HepG2 (cell line): ENCODE measurements at regions not wholly inside any gene's neighbourhood (a gene's known extent, or its start where the extent isn't known, plus 50 kb on each side); places are given as distances from the start of the nearest gene placed in this dataset.

Experiments used
- ATAC-seq: fragments of 200-7000 bp; cut with Tn5 transposase; 3 replicates; pipeline ENCODE4 v1.9.1; 2020; ENCODE audit warnings: mild to moderate bottlenecking, moderate library complexity
- BruUV-seq: library from RNA; stranded (reverse); fragments of 400-500 nt; replicated peaks from 2 replicates; lab custom pipeline; 2021; lab: Mats Ljungman, UMichigan
- CTCF ChIA-PET: fragments of 300-600 bp; formaldehyde crosslinking; extraction: SDS; loops from one replicate; lab custom pipeline; 2021; ENCODE audit warnings: low total read pairs, inconsistent platforms, low intra/inter-chr PET ratio; lab: Yijun Ruan, JAX
- POLR2A ChIA-PET: fragments of 350-600 bp; sonication (Branson Sonifier 250); formaldehyde crosslinking; loops from one replicate; lab custom pipeline; 2020; ENCODE audit warnings: antibody characterized with exemption, inconsistent platforms; lab: Yijun Ruan, JAX
- DNase-seq: peaks from one replicate; pipeline ENCODE4 v3.0.0-alpha.2; 2015; ENCODE audit warnings: low spot score
- FAIRE-seq: peaks from 3 replicates; lab custom pipeline; 2011; peaks lifted over from hg19 to GRCh38; lab: Jason Lieb, UNC
- H2AFZ ChIP-seq: one replicate; pipeline ENCODE4 v1.6.1; 2011; ENCODE audit warnings: low read length, inconsistent platforms
- H3K27ac ChIP-seq: fragments of 300-600 bp; 3 replicates; pipeline ENCODE4 v1.8.0; 2011; ENCODE audit warnings: mixed run types, mild to moderate bottlenecking, mixed read lengths, low read length, inconsistent platforms; ENCODE audit not compliant: insufficient read depth; ENCODE audit errors: extremely low read length
- H3K27me3 ChIP-seq, 2 experiments: fragments of 200-600 bp in 1 of 2; 2 replicates in 1 of 2; 3 replicates in 1 of 2; pipeline versions ENCODE4 v1.6.0 to v1.8.0; 2011; ENCODE audit warnings: low read length in 2 of 2, mild to moderate bottlenecking in 2 of 2, moderate library complexity in 2 of 2, inconsistent platforms in 1 of 2; ENCODE audit not compliant: insufficient read depth in 2 of 2, control insufficient read depth in 1 of 2
- H3K36me3 ChIP-seq, 2 experiments: fragments of 200-600 bp in 1 of 2; replicated peaks in 1 of 2; 2 replicates in 1 of 2; 3 replicates in 1 of 2; pipeline versions ENCODE4 v1.5.1 to v1.8.0; 2011; ENCODE audit warnings: low read length in 2 of 2, inconsistent platforms in 1 of 2; ENCODE audit not compliant: insufficient read depth in 2 of 2, control insufficient read depth in 1 of 2
- H3K4me1 ChIP-seq: 2 replicates; pipeline ENCODE4 v1.5.1; 2012; ENCODE audit warnings: low read length, inconsistent platforms; ENCODE audit not compliant: insufficient read depth
- H3K4me2 ChIP-seq: 2 replicates; pipeline ENCODE4 v1.6.0; 2011; ENCODE audit warnings: low read depth, low read length, inconsistent platforms
- H3K4me3 ChIP-seq, 3 experiments: fragments of 200-600 bp in 1 of 3; sonication (generic), shearing (Covaris generic) in 1 of 3; replicated peaks in 1 of 3; 2 replicates each; pipeline ENCODE4 v1.5.1; 2011 to 2016; ENCODE audit warnings: low read length in 3 of 3, inconsistent platforms in 2 of 3, low read depth in 2 of 3, mild to moderate bottlenecking in 2 of 3, control low read depth in 1 of 3, mixed read lengths in 1 of 3; ENCODE audit not compliant: insufficient read depth in 1 of 3
- H3K79me2 ChIP-seq: one replicate; pipeline ENCODE4 v1.6.1; 2011; ENCODE audit warnings: low read length, inconsistent platforms; ENCODE audit not compliant: insufficient read depth
- H3K9ac ChIP-seq: 2 replicates; pipeline ENCODE4 v1.6.0; 2011; ENCODE audit warnings: mild to moderate bottlenecking, low read depth, low read length, inconsistent platforms; ENCODE audit not compliant: insufficient read depth
- H3K9me3 ChIP-seq: 2 replicates; pipeline ENCODE4 v1.5.1; 2012; ENCODE audit warnings: mild to moderate bottlenecking, low read length
- H4K20me1 ChIP-seq: 2 replicates; pipeline ENCODE4 v1.6.0; 2011; ENCODE audit warnings: inconsistent platforms, mild to moderate bottlenecking, low read length, moderate library complexity; ENCODE audit not compliant: insufficient read depth
- FOXK1 ChIP-seq: sonication (generic); formaldehyde crosslinking; IDR thresholded peaks from 2 replicates; pipeline ENCODE4 v1.4.0; 2020; ENCODE audit warnings: low read depth, missing genetic modification reagents, borderline replicate concordance
- GPBP1L1 ChIP-seq: sonication (generic); formaldehyde crosslinking; IDR thresholded peaks from 2 replicates; pipeline ENCODE4 v1.5.0; 2020; ENCODE audit warnings: mild to moderate bottlenecking, missing genetic modification reagents
- KDM6A ChIP-seq: IDR thresholded peaks from 2 replicates; pipeline ENCODE4 v1.6.1; 2016; ENCODE audit warnings: low read depth
- KLF13 ChIP-seq: sonication (generic); formaldehyde crosslinking; IDR thresholded peaks from 2 replicates; pipeline ENCODE4 v1.4.0; 2020; ENCODE audit warnings: mild to moderate bottlenecking, missing genetic modification reagents
- KLF15 ChIP-seq: sonication (generic); formaldehyde crosslinking; IDR thresholded peaks from 2 replicates; pipeline ENCODE4 v1.8.1; 2023; ENCODE audit warnings: borderline replicate concordance, mild to moderate bottlenecking, inconsistent platforms, missing genetic modification reagents, mixed read lengths
- MIER2 ChIP-seq: IDR thresholded peaks from 2 replicates; pipeline ENCODE4 v1.6.1; 2016; ENCODE audit warnings: missing biosample characterization, missing genetic modification reagents
- NCOR1 ChIP-seq: fragments of 200-600 bp; sonication (generic); IDR thresholded peaks from 2 replicates; pipeline ENCODE4 v1.7.0; 2017; ENCODE audit warnings: antibody characterized with exemption, low read length, borderline replicate concordance
- NRL ChIP-seq: sonication (generic); formaldehyde crosslinking; IDR thresholded peaks from 2 replicates; pipeline ENCODE4 v1.5.0; 2020; ENCODE audit warnings: missing genetic modification reagents, mild to moderate bottlenecking, moderate library complexity, borderline replicate concordance
- RARG ChIP-seq: sonication (generic); formaldehyde crosslinking; IDR thresholded peaks from 2 replicates; pipeline ENCODE4 v1.4.0; 2020; ENCODE audit warnings: low read depth, mild to moderate bottlenecking, missing genetic modification reagents
- SALL1 ChIP-seq: sonication (generic); formaldehyde crosslinking; IDR thresholded peaks from 2 replicates; pipeline ENCODE4 v1.8.0; 2022; ENCODE audit warnings: mild to moderate bottlenecking, missing genetic modification reagents
- SP4 ChIP-seq: sonication (generic); formaldehyde crosslinking; IDR thresholded peaks from 2 replicates; pipeline ENCODE4 v1.8.1; 2023; ENCODE audit warnings: mild to moderate bottlenecking, missing genetic modification reagents
- TRIM22 ChIP-seq: fragments of 450-650 bp; IDR thresholded peaks from 2 replicates; pipeline ENCODE4 v1.6.1; 2017
- ZBTB8A ChIP-seq: sonication (generic); formaldehyde crosslinking; IDR thresholded peaks from 2 replicates; pipeline ENCODE4 v1.4.0; 2020; ENCODE audit warnings: mild to moderate bottlenecking, low read depth, missing genetic modification reagents, borderline replicate concordance
- ZMYM2 ChIP-seq: sonication (generic); formaldehyde crosslinking; IDR thresholded peaks from 2 replicates; pipeline ENCODE4 v1.8.0; 2022; ENCODE audit warnings: mild to moderate bottlenecking, missing genetic modification reagents
- WGBS: methylation state at CpG from one replicate; pipeline ENCODE4 v1.1.6; 2017; ENCODE audit warnings: low lambda C conversion rate; 5-methylcytosine and 5-hydroxymethylcytosine counted together
- in situ Hi-C: cut with HindIII; loops from 2 replicates; pipeline ENCODE4 v1.10.0; 2017; ENCODE audit warnings: low pct_unique_long_range_greater_than_20kb; ENCODE audit not compliant: extremely low pct_ligation_motif_present
- intact Hi-C: fragments of 100-400 bp; cut with micrococcal nuclease; formaldehyde crosslinking; loops from one replicate; pipeline ENCODE4 v1.10.0; 2022; ENCODE audit not compliant: unreplicated experiment
- TF ChIP-seq, protein P1 (sequence below): sonication (generic); formaldehyde crosslinking; IDR thresholded peaks from 2 replicates; pipeline ENCODE4 v1.5.0; 2020; ENCODE audit warnings: mild to moderate bottlenecking, missing genetic modification reagents

DNA sequence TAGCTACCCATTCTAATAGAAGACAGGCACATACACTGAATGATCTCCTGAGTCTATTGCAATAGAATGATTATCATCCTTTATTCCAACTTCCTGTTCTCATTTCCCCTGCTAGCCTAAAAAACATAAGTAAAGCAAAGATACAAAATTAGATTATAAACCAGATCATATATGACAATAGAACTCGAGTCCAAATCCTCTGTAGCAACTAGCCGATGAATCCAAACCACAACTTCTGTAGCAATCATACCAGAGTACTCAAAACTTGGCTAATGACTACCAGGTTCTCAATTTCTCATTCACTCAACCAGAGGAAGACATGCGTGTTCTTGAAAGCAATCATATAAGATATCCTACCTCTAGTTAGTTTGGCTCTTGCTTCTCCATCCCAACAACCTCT lies 622.1 kb downstream of the PSAT1 start:
- no peak overlapping the region for H3K4me3 ChIP-seq
- H3K36me3 ChIP-seq: no peaks in the 10 kb centered on the region
- POLR2A ChIA-PET: no interaction called here
- intact Hi-C loops: no loop called here
- FAIRE-seq (no peak), DNase-seq (no peak), ATAC-seq (no peak)
- H3K4me1 ChIP-seq: no peaks in the 10 kb centered on the region
- no peak overlapping the region for H3K9ac ChIP-seq
- no peak overlapping the region for H2AFZ ChIP-seq
- no peak overlapping the region for H3K27ac ChIP-seq
- in situ Hi-C loops: no loop called here
- 2% methylated on average over 3 of the region's 3 CpGs for WGBS
- H3K79me2 ChIP-seq: no peaks in the 10 kb centered on the region
- no peak overlapping the region for H3K4me2 ChIP-seq
- H4K20me1 ChIP-seq: no peaks in the 10 kb centered on the region
- TF ChIP-seq TRIM22 (no peak), ZBTB8A (CRISPR knock-in tag) (no peak), KLF15 (CRISPR knock-in tag) (no peak), GPBP1L1 (CRISPR knock-in tag) (no peak), KLF13 (CRISPR knock-in tag) (no peak), RARG (no peak), ZMYM2 (CRISPR knock-in tag) (no peak), FOXK1 (CRISPR knock-in tag) (no peak), SALL1 (CRISPR knock-in tag) (no peak), KDM6A (CRISPR knock-in tag) (no peak), NCOR1 (no peak), MIER2 (CRISPR knock-in tag) (no peak), NRL (no peak), SP4 (CRISPR knock-in tag) (no peak)
- TF ChIP-seq, protein P1, sequence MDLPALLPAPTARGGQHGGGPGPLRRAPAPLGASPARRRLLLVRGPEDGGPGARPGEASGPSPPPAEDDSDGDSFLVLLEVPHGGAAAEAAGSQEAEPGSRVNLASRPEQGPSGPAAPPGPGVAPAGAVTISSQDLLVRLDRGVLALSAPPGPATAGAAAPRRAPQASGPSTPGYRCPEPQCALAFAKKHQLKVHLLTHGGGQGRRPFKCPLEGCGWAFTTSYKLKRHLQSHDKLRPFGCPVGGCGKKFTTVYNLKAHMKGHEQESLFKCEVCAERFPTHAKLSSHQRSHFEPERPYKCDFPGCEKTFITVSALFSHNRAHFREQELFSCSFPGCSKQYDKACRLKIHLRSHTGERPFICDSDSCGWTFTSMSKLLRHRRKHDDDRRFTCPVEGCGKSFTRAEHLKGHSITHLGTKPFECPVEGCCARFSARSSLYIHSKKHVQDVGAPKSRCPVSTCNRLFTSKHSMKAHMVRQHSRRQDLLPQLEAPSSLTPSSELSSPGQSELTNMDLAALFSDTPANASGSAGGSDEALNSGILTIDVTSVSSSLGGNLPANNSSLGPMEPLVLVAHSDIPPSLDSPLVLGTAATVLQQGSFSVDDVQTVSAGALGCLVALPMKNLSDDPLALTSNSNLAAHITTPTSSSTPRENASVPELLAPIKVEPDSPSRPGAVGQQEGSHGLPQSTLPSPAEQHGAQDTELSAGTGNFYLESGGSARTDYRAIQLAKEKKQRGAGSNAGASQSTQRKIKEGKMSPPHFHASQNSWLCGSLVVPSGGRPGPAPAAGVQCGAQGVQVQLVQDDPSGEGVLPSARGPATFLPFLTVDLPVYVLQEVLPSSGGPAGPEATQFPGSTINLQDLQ: no peak
- CTCF ChIA-PET: no interaction called here
- H3K9me3 ChIP-seq: peaks cover 25% of the 10 kb centered on the region
- no TSS peak for BruUV-seq
- H3K27me3 ChIP-seq: no peaks in the 10 kb centered on the region
